OCI-M2 (cell line): ENCODE measurements at regions not wholly inside any gene's neighbourhood (a gene's known extent, or its start where the extent isn't known, plus 50 kb on each side); places are given as distances from the start of the nearest gene placed in this dataset.
A peak's percentile ranks its signal among the peaks of the same experiment; 100 is the strongest.
"Not testable (repeated sequence)": the region's sequence is repeated elsewhere in the genome, so short reads cannot be mapped to it uniquely, and the experiment has no call there.

ENCODE experiments used
- DNase-seq: peaks from one replicate; lab custom pipeline; 2025; ENCODE audit not compliant: unreplicated experiment; lab: John Stamatoyannopoulos, UW

GRCh38 chr19:28544451-28545261 lies 668.3 kb downstream of the UQCRFS1 start:
- peak; percentile 82 for DNase-seq

GRCh38 chr19:28543244-28543776 lies 669.6 kb downstream of the UQCRFS1 start:
- DNase-seq, result no peak

- no peak for DNase-seq
These were observed 670.3 kb downstream of the UQCRFS1 start for GRCh38 chr19:28542394-28543243.

- no peak for DNase-seq
These were observed 671.2 kb downstream of the UQCRFS1 start for GRCh38 chr19:28541602-28542393.

- no peak for DNase-seq
These were observed 671.9 kb downstream of the UQCRFS1 start for GRCh38 chr19:28541029-28541428.

GRCh38 chr19:28540385-28540784 lies 672.6 kb downstream of the UQCRFS1 start:
- DNase-seq, result not testable (repeated sequence)

GRCh38 chr19:28539759-28540158 lies 673.2 kb downstream of the UQCRFS1 start:
- DNase-seq, result no peak

- not testable (repeated sequence) for DNase-seq
These were observed 674.4 kb downstream of the UQCRFS1 start for GRCh38 chr19:28538579-28538978.

GRCh38 chr19:28537896-28538295 lies 675.1 kb downstream of the UQCRFS1 start:
- DNase-seq, result no peak

GRCh38 chr19:28537079-28537478 lies 675.9 kb downstream of the UQCRFS1 start:
- no peak for DNase-seq

- peak; percentile 70 for DNase-seq
These were observed 677.6 kb downstream of the UQCRFS1 start for GRCh38 chr19:28535352-28535775.

GRCh38 chr19:28534766-28535351 lies 678.1 kb downstream of the UQCRFS1 start:
- DNase-seq, result no peak

- DNase-seq, result no peak
These were observed 680.1 kb downstream of the UQCRFS1 start for GRCh38 chr19:28532765-28533341.

- DNase-seq, result no peak
These were observed 681.0 kb downstream of the UQCRFS1 start for GRCh38 chr19:28531979-28532378.

- no peak for DNase-seq
These were observed 682.4 kb downstream of the UQCRFS1 start for GRCh38 chr19:28530406-28531035.

GRCh38 chr19:28526038-28526437 lies 686.9 kb downstream of the UQCRFS1 start:
- DNase-seq, result no peak

- DNase-seq, result no peak
These were observed 689.3 kb downstream of the UQCRFS1 start for GRCh38 chr19:28523619-28524018.

GRCh38 chr19:28522545-28522922 lies 690.4 kb downstream of the UQCRFS1 start:
- DNase-seq, result no peak

GRCh38 chr19:28521614-28522544 lies 691.1 kb downstream of the UQCRFS1 start:
- no peak for DNase-seq
